ENCODE measurements at regions not wholly inside any gene's neighbourhood (a gene's known extent, or its start where the extent isn't known, plus 50 kb on each side); places are given as distances from the start of the nearest gene placed in this dataset.

- TF ChIP-seq, protein P1, sequence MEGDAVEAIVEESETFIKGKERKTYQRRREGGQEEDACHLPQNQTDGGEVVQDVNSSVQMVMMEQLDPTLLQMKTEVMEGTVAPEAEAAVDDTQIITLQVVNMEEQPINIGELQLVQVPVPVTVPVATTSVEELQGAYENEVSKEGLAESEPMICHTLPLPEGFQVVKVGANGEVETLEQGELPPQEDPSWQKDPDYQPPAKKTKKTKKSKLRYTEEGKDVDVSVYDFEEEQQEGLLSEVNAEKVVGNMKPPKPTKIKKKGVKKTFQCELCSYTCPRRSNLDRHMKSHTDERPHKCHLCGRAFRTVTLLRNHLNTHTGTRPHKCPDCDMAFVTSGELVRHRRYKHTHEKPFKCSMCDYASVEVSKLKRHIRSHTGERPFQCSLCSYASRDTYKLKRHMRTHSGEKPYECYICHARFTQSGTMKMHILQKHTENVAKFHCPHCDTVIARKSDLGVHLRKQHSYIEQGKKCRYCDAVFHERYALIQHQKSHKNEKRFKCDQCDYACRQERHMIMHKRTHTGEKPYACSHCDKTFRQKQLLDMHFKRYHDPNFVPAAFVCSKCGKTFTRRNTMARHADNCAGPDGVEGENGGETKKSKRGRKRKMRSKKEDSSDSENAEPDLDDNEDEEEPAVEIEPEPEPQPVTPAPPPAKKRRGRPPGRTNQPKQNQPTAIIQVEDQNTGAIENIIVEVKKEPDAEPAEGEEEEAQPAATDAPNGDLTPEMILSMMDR (IDR thresholded peaks at IDR 0.05; ENCODE audit: insufficient read depth, low read depth, low read length): no peak
- no peak for TF ChIP-seq EZH2 (IDR thresholded peaks at IDR 0.05; ENCODE audit: insufficient read depth, low read length)
These were observed 167.8 kb downstream of the SDHAF3 start for GRCh38 chr7:97285348-97285747.

Measured in astrocyte (in vitro differentiated cells and primary cell).